ENCODE measurements at regions not wholly inside any gene's neighbourhood (a gene's known extent, or its start where the extent isn't known, plus 50 kb on each side); places are given as distances from the start of the nearest gene placed in this dataset.

- TF ChIP-seq SP5 (CRISPR knock-in tag; IDR thresholded peaks at IDR 0.05; ENCODE audit: borderline replicate concordance, low read depth) (no peak), POLR2A (IDR thresholded peaks at IDR 0.05; ENCODE audit: insufficient read depth in 1 of 2, low read depth in 2 of 2, low read length in 2 of 2) (no peak)
- TF ChIP-seq, protein P1, sequence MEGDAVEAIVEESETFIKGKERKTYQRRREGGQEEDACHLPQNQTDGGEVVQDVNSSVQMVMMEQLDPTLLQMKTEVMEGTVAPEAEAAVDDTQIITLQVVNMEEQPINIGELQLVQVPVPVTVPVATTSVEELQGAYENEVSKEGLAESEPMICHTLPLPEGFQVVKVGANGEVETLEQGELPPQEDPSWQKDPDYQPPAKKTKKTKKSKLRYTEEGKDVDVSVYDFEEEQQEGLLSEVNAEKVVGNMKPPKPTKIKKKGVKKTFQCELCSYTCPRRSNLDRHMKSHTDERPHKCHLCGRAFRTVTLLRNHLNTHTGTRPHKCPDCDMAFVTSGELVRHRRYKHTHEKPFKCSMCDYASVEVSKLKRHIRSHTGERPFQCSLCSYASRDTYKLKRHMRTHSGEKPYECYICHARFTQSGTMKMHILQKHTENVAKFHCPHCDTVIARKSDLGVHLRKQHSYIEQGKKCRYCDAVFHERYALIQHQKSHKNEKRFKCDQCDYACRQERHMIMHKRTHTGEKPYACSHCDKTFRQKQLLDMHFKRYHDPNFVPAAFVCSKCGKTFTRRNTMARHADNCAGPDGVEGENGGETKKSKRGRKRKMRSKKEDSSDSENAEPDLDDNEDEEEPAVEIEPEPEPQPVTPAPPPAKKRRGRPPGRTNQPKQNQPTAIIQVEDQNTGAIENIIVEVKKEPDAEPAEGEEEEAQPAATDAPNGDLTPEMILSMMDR (CRISPR knock-in tag; IDR thresholded peaks at IDR 0.05): no peak
Observed at GRCh38 chr4:86443495-86443894, 83.6 kb upstream of the MAPK10 start.
